LoVo (cell line): ENCODE measurements at regions not wholly inside any gene's neighbourhood (a gene's known extent, or its start where the extent isn't known, plus 50 kb on each side); places are given as distances from the start of the nearest gene placed in this dataset.
"Not testable (repeated sequence)": the region's sequence is repeated elsewhere in the genome, so short reads cannot be mapped to it uniquely, and the experiment has no call there.

Source experiments
- DNase-seq: peaks from one replicate; pipeline ENCODE4 v3.0.0-alpha.2; 2016; ENCODE audit warnings: low spot score

- DNase-seq, result no peak
These were observed 549.0 kb upstream of the NUDT12 start for GRCh38 chr5:104111632-104112031.

- no peak for DNase-seq
These were observed 533.9 kb upstream of the NUDT12 start for GRCh38 chr5:104096451-104096850.

GRCh38 chr5:104095527-104095926, 532.9 kb upstream of the NUDT12 start:
- no peak for DNase-seq

- peak; percentile 87 for DNase-seq
These were observed 526.5 kb upstream of the NUDT12 start for GRCh38 chr5:104088876-104089778.

DNA sequence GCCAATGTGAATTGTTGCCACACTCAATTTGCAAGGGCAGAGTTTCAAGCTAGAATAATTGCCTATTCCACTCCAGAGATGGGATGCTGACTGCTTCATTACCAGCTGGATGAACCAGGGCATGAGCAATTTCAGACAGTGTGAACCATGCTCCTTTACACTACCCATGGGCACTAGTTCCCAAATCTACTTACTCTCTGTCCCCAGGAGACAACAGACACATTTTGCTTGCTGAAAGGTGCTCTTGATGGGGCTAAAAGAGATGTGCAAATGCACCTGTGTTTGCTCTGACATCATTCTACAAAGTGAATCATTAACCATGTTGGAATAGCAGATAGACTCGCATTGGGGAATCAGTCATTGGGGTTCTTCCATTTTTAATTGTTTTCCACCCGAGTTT, 522.3 kb upstream of the NUDT12 start:
- no peak for DNase-seq

DNA sequence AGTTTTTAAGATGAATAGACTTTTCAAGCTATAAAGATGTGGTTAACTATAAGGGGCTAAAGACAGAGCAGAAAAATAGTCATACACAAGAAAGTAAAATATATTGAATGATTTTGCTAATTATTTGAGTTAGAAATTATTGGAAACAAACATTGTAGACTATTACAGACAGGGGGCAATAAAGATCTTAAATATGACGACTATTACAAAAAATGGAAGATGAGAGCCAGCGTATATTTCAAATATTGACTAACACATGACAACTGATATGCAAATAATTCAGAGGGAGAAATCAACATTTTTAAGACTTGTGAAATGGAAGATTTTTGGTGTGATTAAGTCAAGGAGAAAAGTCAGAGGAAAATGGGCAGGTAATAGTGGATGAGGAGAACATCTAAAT, 520.2 kb upstream of the NUDT12 start:
- DNase-seq, result no peak

GRCh38 chr5:104081232-104081631, 518.6 kb upstream of the NUDT12 start:
- no peak for DNase-seq

- DNase-seq, result no peak
These were observed 518.1 kb upstream of the NUDT12 start for GRCh38 chr5:104080646-104081175.

DNA sequence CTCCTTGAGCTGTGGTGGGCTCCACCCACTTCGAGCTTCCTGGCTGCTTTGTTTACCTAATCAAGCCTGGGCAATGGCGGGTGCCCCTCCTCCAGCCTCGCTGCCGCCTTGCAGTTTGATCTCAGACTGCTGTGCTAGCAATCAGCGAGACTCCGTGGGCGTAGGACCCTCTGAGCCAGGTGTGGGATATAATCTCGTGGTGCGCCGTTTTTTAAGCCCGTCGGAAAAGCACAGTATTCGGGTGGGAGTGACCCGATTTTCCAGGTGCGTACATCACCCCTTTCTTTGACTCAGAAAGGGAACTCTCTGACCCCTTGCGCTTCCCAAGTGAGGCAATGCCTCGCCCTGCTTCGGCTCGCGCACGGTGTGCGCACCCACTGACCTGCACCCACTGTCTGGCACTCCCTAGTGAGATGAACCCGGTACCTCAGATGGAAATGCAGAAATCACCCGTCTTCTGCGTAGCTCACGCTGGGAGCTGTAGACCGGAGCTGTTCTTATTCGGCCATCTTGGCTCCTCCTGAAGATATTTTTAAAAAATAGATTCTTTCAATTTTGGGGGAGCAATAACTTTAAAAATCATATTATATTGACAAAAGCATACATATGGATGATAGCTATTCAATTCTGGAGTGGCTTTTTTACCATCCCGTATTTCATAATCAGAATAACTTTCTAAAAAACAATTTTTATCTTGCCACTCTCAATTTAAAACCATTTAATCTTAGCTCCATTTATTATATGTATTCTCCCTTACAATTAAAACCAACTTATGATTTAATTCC, 517.5 kb upstream of the NUDT12 start:
- DNase-seq, result not testable (repeated sequence)

- DNase-seq, result no peak
These were observed 509.3 kb upstream of the NUDT12 start for GRCh38 chr5:104071887-104072286.

- no peak for DNase-seq
These were observed 500.2 kb upstream of the NUDT12 start for GRCh38 chr5:104062621-104063377.

DNA sequence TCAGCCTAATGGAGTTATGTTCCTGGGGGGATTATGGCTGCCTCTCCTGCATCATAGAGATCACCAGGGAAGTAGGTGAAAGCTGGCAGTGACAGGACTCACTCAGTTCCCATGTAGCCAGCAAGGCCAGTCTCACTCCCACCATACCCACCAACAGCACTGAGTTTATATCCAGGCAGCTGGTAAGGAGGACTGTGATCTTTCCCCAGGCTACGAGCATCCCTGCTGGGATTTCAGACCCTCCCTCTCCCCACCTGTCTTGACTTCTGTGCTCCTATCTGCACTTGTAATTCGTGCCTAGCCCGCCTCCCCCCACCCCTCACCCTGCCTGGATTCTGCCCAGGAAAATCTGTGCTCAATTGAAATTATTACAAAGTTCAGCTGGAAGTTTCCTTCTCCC, 499.1 kb upstream of the NUDT12 start:
- no peak for DNase-seq

- DNase-seq, result no peak
These were observed 490.7 kb upstream of the NUDT12 start for GRCh38 chr5:104053353-104053649.

DNA sequence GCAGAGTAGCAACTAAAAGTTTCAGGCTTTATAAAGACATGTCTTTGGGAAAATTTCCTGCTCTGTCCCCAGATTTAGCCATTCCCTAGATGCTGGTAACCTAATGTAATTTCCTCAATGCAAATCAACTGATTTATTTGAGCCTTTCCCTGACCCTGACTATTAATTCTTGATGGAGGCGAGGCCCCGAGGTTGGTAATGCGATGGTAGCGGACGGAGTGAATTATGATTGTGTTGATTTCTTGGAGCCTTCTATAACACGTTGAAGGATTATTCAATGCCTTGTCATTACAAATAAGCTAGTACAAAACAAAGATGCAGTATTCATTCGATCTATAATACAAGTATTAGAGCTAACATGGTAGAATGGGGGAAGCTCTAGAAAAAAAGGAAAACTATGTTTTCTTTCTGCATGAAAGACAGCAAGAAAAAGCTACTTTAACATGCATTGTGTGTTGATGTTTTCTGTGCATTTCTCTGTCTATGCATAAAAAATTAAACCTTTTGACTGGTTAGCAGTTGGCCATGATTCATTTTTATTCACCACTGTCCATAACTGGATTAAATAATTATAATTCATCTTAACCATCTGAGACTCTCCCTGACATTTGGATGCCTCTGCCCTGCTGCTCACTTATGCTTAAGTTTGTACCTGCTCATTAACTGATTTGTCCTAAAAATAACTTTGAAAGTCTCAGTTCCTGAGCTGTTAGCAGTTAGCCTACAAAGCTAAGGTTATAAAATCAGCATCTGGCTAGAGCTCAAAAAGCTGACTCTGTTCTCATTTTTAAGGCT, 490.2 kb upstream of the NUDT12 start:
- DNase-seq, result no peak

DNA sequence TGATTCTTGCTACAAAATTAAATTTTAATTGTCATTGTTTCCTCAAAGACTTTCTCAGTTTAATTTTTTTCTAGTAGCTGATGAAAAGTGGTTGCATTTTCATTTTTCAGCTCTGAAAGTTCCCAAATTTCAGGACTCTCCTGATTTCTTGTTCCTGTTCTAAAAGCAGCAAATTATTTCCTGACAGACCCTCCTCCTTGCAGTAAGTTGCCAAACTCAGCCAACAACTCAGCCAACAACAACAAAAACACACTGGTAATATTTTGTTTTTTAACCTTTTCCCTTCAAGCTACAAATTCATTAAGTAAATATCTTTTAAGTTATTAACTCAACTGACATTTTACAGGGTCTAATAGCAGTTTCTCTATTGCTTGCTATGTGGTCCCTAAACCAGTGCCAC, 487.8 kb upstream of the NUDT12 start:
- DNase-seq, result no peak

GRCh38 chr5:104049752-104050151, 487.2 kb upstream of the NUDT12 start:
- DNase-seq, result no peak

GRCh38 chr5:104048231-104048630, 485.6 kb upstream of the NUDT12 start:
- no peak for DNase-seq

DNA sequence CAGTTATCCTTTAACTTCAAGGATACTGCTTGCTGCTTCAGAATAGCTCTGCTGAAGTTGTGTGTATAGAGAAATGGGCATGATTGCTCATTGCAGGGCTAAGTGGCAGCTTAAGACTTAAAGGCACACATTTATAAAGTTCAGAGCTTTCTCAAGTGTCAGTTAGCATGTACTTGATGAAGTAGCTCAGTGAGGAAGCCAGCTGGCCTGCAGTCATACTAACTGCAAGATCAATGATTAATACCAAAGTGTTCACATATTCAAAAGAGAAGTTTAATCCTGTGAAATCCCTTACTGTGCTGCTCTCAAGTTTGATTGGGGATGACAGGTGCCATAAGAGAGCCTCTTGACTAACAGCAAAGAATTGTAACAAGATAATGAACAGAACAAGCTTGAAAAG, 483.4 kb upstream of the NUDT12 start:
- DNase-seq, result no peak

GRCh38 chr5:104039871-104040270, 477.3 kb upstream of the NUDT12 start:
- not testable (repeated sequence) for DNase-seq

DNA sequence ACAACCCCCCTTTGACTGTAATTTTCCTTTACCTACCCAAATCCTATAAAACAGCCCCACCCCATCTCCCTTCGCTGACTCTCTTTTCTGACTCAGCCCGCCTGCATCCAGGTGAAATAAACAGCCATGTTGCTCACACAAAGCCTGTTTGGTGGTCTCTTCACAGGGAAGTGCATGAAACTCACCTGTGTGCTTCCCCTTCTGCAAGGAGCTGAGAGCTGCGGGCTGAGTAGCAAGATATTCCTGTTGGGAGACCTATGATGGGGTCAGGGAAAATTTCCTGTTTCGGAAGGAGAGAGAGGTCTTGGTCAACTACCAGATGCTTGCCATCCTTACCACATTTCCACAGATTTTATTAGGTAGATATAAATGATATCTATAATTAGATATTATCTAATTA, 474.5 kb upstream of the NUDT12 start:
- not testable (repeated sequence) for DNase-seq

DNA sequence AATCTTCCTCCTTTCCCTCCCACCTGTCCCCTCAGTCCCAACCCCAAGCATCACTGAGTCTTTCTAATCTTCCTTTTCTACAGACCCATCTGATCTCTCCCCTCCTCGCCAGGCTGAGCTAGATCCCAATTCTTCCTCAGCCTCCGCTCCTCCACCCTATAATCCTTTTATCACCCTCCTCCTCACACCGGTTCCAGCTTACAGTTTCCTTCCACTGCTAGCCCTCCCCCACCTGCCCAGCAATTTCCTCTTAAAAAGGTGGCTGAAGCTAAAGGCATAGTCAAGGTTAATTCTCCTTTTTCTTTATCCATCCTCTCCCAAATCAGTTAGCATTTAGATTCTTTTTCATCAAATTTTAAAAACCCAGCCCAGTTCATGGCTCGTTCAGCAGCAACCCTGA, 470.6 kb upstream of the NUDT12 start:
- DNase-seq, result not testable (repeated sequence)

DNA sequence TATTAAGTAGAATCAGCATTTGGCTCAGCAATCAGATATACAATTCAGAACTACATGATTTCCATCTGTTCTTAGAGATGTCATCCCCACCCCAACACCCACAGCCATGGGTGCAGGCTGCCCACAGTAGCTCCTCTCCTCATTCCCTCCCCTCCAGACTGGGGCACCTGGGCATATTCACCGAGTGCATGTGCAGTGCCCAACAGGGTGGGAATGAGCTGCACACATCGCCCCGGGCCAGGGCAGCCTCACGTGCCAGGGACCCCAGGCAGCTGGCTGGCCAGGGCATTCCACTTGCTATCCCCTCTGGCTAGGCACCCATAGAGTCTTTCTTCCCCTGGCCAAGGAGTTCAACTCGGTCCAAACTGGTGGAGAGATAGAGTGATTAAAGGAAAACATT, 461.9 kb upstream of the NUDT12 start:
- no peak for DNase-seq
